Type B pancreatic cell (in vitro differentiated cells): ENCODE measurements at regions not wholly inside any gene's neighbourhood (a gene's known extent, or its start where the extent isn't known, plus 50 kb on each side); places are given as distances from the start of the nearest gene placed in this dataset.

ENCODE experiments used
- DNase-seq: peaks from one replicate; pipeline ENCODE4 v3.0.0; 2021; ENCODE audit warnings: mixed read lengths; ENCODE audit not compliant: unreplicated experiment; ENCODE audit errors: extremely low spot score
- H3K27ac Mint-ChIP-seq: 2 replicates; pipeline ENCODE4 v1.8.0; 2021; ENCODE audit warnings: mild to moderate bottlenecking, mixed read lengths
- H3K27me3 Mint-ChIP-seq: 2 replicates; pipeline ENCODE4 v1.8.0; 2021; ENCODE audit warnings: mixed read lengths
- H3K36me3 Mint-ChIP-seq: 2 replicates; pipeline ENCODE4 v1.8.0; 2021; ENCODE audit warnings: mixed read lengths
- H3K4me1 Mint-ChIP-seq: one replicate; pipeline ENCODE4 v1.8.0; 2021; ENCODE audit warnings: mixed read lengths; ENCODE audit not compliant: unreplicated experiment
- H3K4me3 Mint-ChIP-seq: 2 replicates; pipeline ENCODE4 v1.8.0; 2021; ENCODE audit warnings: mild to moderate bottlenecking, mixed read lengths
- H3K9me3 Mint-ChIP-seq: 2 replicates; pipeline ENCODE4 v1.8.0; 2021; ENCODE audit warnings: mixed read lengths
- CTCF ChIP-seq: fragments of 200-600 bp; sonication (generic); conservative IDR thresholded peaks from 2 replicates; pipeline ENCODE4 v1.5.0; 2021; ENCODE audit warnings: antibody characterized with exemption, mild to moderate bottlenecking

DNA sequence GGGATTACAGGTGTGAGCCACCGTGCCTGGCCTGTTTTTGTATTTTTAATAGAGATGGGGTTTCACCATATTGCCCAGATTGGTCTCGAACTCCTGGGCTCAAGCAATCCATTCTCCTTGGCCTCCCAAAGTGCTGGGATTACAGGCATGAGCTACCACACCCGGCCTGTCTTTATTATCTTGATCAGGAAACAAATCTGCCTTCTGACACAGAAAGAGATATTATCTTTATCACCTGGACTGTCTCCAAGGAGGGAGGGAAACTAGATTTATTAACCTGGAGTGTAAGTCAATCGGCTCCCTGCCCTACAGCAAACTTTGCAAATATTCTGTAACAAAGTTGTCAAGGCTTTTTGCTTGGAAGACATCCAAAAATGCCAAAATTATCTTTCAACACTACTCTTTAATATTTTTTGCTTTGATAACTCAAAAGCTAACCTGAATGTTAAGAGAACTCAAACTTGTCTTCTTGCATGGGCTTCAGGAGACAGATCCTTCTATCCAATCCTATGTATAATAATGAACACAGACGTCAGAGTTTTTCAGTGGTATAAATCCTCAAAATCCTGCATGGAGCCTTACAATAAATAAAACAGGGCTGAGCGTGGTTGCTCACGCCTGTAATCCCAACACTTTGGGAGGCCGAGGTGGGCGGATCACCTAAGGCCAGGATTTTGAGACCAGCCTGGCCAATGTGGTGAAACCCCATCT is 85.0 kb upstream of the LOC128125822 start:
- H3K9me3 Mint-ChIP-seq = no peaks in the 10 kb centered on the region
- no peak for TF ChIP-seq CTCF
- H3K4me3 Mint-ChIP-seq = no peak overlapping the region
- DNase-seq = no peak
- H3K4me1 Mint-ChIP-seq = no peaks in the 10 kb centered on the region
- peaks cover 40% of the 10 kb centered on the region for H3K27me3 Mint-ChIP-seq
- no peaks in the 10 kb centered on the region for H3K36me3 Mint-ChIP-seq
- no peak overlapping the region for H3K27ac Mint-ChIP-seq

DNA sequence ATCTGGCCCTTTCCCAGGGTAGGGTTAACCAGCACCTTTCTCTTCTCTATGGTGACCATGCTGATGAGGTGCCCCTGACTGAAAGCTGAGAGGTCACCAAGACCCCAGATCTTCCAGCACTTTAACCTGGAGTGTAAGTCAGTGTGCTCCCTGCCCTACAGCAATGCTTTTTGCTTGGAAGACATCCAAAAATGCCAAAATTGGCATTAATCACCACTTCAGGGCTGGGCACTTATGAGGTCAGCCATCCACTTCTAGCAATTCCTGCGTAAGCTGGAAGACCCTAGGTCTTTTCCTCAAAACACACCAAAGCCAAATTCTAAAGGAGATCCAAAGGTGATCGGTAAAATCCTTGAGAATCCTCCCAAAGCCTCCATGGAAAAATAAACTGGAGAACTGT is 81.2 kb upstream of the LOC128125822 start:
- H3K27ac Mint-ChIP-seq = no peak overlapping the region
- DNase-seq = no peak
- no peaks in the 10 kb centered on the region for H3K4me1 Mint-ChIP-seq
- no peaks in the 10 kb centered on the region for H3K36me3 Mint-ChIP-seq
- peaks cover 24% of the 10 kb centered on the region for H3K27me3 Mint-ChIP-seq
- no peaks in the 10 kb centered on the region for H3K9me3 Mint-ChIP-seq
- TF ChIP-seq CTCF = no peak
- no peak overlapping the region for H3K4me3 Mint-ChIP-seq

- Mint-ChIP-seq H3K9me3 (no peaks in the 10 kb centered on the region), H3K4me1 (no peaks in the 10 kb centered on the region), H3K27ac (no peak overlapping the region), H3K27me3 (peaks cover 24% of the 10 kb centered on the region), H3K36me3 (no peaks in the 10 kb centered on the region), H3K4me3 (no peak overlapping the region)
- no peak for TF ChIP-seq CTCF
- DNase-seq = no peak
Observed at GRCh38 chr6:63492476-63492875, 79.8 kb upstream of the LOC128125822 start.

DNA sequence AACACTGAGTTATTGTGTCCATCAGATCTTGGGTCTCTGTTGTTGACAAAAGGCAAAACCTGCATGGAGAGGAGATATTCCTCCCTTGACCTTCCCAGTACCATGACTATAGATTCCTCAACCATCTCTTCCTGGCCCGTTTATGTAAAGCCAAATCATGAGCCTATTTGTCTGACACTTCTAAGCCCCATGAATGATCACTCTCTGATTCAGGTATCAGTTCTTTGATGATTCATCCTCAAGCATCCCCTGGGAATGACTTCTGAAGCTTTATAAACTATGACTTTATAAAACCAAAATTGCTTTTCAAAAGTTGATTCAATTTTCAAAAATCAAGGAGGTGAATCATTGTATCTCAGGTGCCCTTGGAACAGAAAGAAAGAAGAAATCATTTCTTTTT is 78.7 kb upstream of the LOC128125822 start:
- H3K27me3 Mint-ChIP-seq = peaks cover 21% of the 10 kb centered on the region
- H3K36me3 Mint-ChIP-seq = no peaks in the 10 kb centered on the region
- H3K4me1 Mint-ChIP-seq = no peaks in the 10 kb centered on the region
- H3K9me3 Mint-ChIP-seq = no peaks in the 10 kb centered on the region
- H3K4me3 Mint-ChIP-seq = no peak overlapping the region
- H3K27ac Mint-ChIP-seq = no peak overlapping the region
- DNase-seq = no peak
- TF ChIP-seq CTCF = no peak

- Mint-ChIP-seq H3K4me1 (no peaks in the 10 kb centered on the region), H3K4me3 (no peak overlapping the region), H3K36me3 (no peaks in the 10 kb centered on the region), H3K27ac (peak overlapping the region; percentile 9), H3K27me3 (peaks cover 13% of the 10 kb centered on the region), H3K9me3 (no peaks in the 10 kb centered on the region)
- DNase-seq = no peak
- TF ChIP-seq CTCF = no peak
Observed at GRCh38 chr6:63496361-63496804, 75.9 kb upstream of the LOC128125822 start.

- Mint-ChIP-seq H3K4me1 (no peaks in the 10 kb centered on the region), H3K9me3 (no peaks in the 10 kb centered on the region), H3K27me3 (no peaks in the 10 kb centered on the region), H3K36me3 (no peaks in the 10 kb centered on the region), H3K27ac (no peak overlapping the region), H3K4me3 (no peak overlapping the region)
- TF ChIP-seq CTCF = no peak
- DNase-seq = no peak
Observed at GRCh38 chr6:63502156-63502555, 70.1 kb upstream of the LOC128125822 start.
